ENCODE measurements at regions not wholly inside any gene's neighbourhood (a gene's known extent, or its start where the extent isn't known, plus 50 kb on each side); places are given as distances from the start of the nearest gene placed in this dataset.

DNA sequence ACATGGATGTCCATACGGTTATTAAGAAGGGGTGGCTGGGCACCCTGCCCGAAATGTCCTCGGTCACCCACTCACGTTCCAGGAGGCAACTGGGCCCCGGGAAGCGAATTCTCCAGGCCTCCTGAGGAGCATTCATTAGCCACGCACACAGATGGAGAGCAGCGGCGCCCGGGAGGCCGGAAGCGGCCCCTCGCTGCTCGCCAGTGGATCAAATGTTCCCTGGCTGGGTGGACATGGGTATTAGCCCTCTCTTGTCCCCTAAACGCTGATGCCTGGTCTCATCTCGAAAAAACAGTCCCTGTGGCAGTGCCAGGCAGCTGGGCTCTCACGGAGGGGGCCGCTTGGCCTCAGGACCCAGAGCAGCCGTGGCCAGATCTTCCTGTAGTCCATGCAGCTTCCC, 59.0 kb upstream of the DLK1 start:
- Histone ChIP-seq H3K27me3 (replicated peaks; ENCODE audit: insufficient read depth) (no peaks in the 10 kb centered on the region), H3K9me3 (no peaks in the 10 kb centered on the region), H3K4me3 (no peak overlapping the region), H3K4me1 (ENCODE audit: control insufficient read depth in 1 of 2, low read depth in 2 of 2) (no peaks in the 10 kb centered on the region), H3K27ac (no peak overlapping the region), H3K36me3 (no peaks in the 10 kb centered on the region)
- no peak for ATAC-seq (ENCODE audit: insufficient number of reproducible peaks, low FRiP score, low read depth)
- DNase-seq (ENCODE audit: low spot score) = no peak
- TF ChIP-seq, protein P1, sequence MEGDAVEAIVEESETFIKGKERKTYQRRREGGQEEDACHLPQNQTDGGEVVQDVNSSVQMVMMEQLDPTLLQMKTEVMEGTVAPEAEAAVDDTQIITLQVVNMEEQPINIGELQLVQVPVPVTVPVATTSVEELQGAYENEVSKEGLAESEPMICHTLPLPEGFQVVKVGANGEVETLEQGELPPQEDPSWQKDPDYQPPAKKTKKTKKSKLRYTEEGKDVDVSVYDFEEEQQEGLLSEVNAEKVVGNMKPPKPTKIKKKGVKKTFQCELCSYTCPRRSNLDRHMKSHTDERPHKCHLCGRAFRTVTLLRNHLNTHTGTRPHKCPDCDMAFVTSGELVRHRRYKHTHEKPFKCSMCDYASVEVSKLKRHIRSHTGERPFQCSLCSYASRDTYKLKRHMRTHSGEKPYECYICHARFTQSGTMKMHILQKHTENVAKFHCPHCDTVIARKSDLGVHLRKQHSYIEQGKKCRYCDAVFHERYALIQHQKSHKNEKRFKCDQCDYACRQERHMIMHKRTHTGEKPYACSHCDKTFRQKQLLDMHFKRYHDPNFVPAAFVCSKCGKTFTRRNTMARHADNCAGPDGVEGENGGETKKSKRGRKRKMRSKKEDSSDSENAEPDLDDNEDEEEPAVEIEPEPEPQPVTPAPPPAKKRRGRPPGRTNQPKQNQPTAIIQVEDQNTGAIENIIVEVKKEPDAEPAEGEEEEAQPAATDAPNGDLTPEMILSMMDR (IDR thresholded peaks at IDR 0.05) = no peak

- Histone ChIP-seq H3K27me3 (replicated peaks; ENCODE audit: insufficient read depth) (peaks cover 4% of the 10 kb centered on the region), H3K4me1 (ENCODE audit: control insufficient read depth in 1 of 2, low read depth in 2 of 2) (no peaks in the 10 kb centered on the region), H3K36me3 (no peaks in the 10 kb centered on the region), H3K4me3 (no peak overlapping the region), H3K27ac (no peak overlapping the region), H3K9me3 (no peaks in the 10 kb centered on the region)
- DNase-seq (ENCODE audit: low spot score) = no peak
- no peak for ATAC-seq (ENCODE audit: insufficient number of reproducible peaks, low FRiP score, low read depth)
- TF ChIP-seq, protein P1 (IDR thresholded peaks at IDR 0.05) = no peak
Measured at GRCh38 chr14:100668352-100668751, 58.3 kb upstream of the DLK1 start.

- Histone ChIP-seq H3K36me3 (no peaks in the 10 kb centered on the region), H3K4me1 (ENCODE audit: control insufficient read depth in 1 of 2, low read depth in 2 of 2) (no peaks in the 10 kb centered on the region), H3K27me3 (replicated peaks; ENCODE audit: insufficient read depth) (peaks cover 11% of the 10 kb centered on the region), H3K9me3 (no peaks in the 10 kb centered on the region), H3K4me3 (no peak overlapping the region), H3K27ac (no peak overlapping the region)
- TF ChIP-seq, protein P1 (IDR thresholded peaks at IDR 0.05) = no peak
- no peak for ATAC-seq (ENCODE audit: insufficient number of reproducible peaks, low FRiP score, low read depth)
- no peak for DNase-seq (ENCODE audit: low spot score)
Measured at GRCh38 chr14:100669011-100669412, 57.7 kb upstream of the DLK1 start.

DNA sequence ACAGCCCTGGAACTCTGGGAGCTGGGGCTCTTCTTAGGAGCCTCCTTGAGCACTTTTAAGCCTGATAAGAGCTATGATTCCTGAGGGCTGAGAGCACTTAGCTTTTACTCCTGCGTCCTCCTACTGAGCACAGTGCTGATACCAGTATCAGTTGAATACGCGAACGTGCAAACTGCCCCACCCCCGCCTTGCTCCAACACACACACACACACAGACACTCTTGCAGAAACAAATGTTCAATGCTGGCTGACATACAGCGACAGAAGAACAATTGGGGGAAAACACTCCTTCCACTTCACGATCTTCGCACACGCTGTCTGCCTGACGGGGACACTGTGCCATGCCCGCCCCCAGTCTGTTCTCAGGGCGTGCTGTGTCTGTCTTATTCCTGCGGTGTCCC, 57.2 kb upstream of the DLK1 start:
- Histone ChIP-seq H3K4me3 (no peak overlapping the region), H3K4me1 (ENCODE audit: control insufficient read depth in 1 of 2, low read depth in 2 of 2) (no peaks in the 10 kb centered on the region), H3K27ac (no peak overlapping the region), H3K36me3 (no peaks in the 10 kb centered on the region), H3K9me3 (no peaks in the 10 kb centered on the region), H3K27me3 (replicated peaks; ENCODE audit: insufficient read depth) (peaks cover 11% of the 10 kb centered on the region)
- no peak for DNase-seq (ENCODE audit: low spot score)
- no peak for ATAC-seq (ENCODE audit: insufficient number of reproducible peaks, low FRiP score, low read depth)
- TF ChIP-seq, protein P1 (IDR thresholded peaks at IDR 0.05) = no peak

DNA sequence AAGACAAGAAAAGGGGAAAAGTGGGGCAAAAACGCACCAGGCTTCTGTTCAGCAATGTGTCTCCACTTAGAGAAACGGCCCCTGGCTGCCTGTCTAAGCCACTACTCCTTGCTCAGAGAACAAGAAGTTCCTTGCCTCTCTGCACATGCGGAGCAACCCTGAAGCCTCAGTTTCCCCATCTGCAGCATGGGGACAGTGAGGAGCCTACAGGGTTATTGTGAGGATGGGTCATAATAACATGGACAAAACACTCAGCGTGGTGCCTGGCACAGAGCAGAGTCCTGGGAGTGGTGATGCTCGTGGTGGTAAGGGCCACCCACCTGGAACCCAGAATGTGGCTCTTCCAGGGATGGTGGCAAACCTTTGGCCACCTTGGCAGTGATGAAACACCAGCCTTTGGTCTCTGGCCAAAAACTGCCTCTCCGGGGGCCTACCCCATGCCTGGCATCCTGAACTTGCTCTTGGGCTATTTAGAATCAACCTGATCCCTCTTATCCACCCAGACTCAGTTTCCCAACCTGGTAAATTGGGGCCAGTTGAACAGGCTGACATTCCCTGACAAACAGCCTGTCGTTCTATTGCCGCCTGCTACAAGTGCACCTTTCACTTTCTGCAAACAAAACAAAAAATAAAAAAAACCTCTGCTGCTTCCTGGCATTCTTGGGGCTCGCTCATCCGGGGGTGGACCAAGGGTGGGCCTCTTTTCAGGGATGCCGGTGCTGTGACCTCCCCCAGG, 56.5 kb upstream of the DLK1 start:
- no peak overlapping the region for H3K27ac ChIP-seq
- H3K27me3 ChIP-seq (replicated peaks; ENCODE audit: insufficient read depth) = peaks cover 11% of the 10 kb centered on the region
- no peaks in the 10 kb centered on the region for H3K36me3 ChIP-seq
- ATAC-seq (ENCODE audit: insufficient number of reproducible peaks, low FRiP score, low read depth) = no peak
- no peaks in the 10 kb centered on the region for H3K4me1 ChIP-seq (ENCODE audit: control insufficient read depth in 1 of 2, low read depth in 2 of 2)
- DNase-seq (ENCODE audit: low spot score) = no peak
- H3K4me3 ChIP-seq = no peak overlapping the region
- H3K9me3 ChIP-seq = no peaks in the 10 kb centered on the region
- TF ChIP-seq, protein P1 (IDR thresholded peaks at IDR 0.05) = no peak

Data from thoracic aorta (tissue), 2 donors.